WTC11 (cell line): ENCODE measurements at regions not wholly inside any gene's neighbourhood (a gene's known extent, or its start where the extent isn't known, plus 50 kb on each side); places are given as distances from the start of the nearest gene placed in this dataset.
"Not testable (repeated sequence)": the region's sequence is repeated elsewhere in the genome, so short reads cannot be mapped to it uniquely, and the experiment has no call there.

ENCODE experiments used
- ATAC-seq: fragments of 200-7000 bp; cut with Tn5 transposase; 2 replicates; pipeline ENCODE4 v1.10.0; 2021; ENCODE audit warnings: mild to moderate bottlenecking, moderate library complexity
- CTCF ChIA-PET: fragments of 300-600 bp; sonication (Branson Sonifier 250); formaldehyde crosslinking; loops from one replicate; lab custom pipeline; 2021; ENCODE audit warnings: antibody characterized with exemption; lab: Charles Lee
- POLR2A ChIA-PET: fragments of 350-600 bp; sonication (Branson Sonifier 250); formaldehyde crosslinking; loops from one replicate; lab custom pipeline; 2021; ENCODE audit warnings: antibody characterized with exemption; lab: Charles Lee
- DNase-seq: peaks from one replicate; pipeline ENCODE4 v3.0.0; 2021; ENCODE audit warnings: low spot score
- H3K27ac Mint-ChIP-seq: 2 replicates; pipeline ENCODE4 v1.8.0; 2021; ENCODE audit warnings: mixed read lengths
- H3K27me3 Mint-ChIP-seq: 2 replicates; pipeline ENCODE4 v1.8.0; 2021; ENCODE audit warnings: low read depth, mild to moderate bottlenecking, moderate library complexity, mixed read lengths
- H3K36me3 Mint-ChIP-seq: 2 replicates; pipeline ENCODE4 v1.8.0; 2021; ENCODE audit warnings: mixed read lengths
- H3K4me1 Mint-ChIP-seq: 2 replicates; pipeline ENCODE4 v1.8.0; 2022; ENCODE audit warnings: mixed read lengths
- H3K4me3 Mint-ChIP-seq: 2 replicates; pipeline ENCODE4 v1.8.0; 2021; ENCODE audit warnings: mild to moderate bottlenecking, moderate library complexity, mixed read lengths
- H3K9me3 Mint-ChIP-seq: 2 replicates; pipeline ENCODE4 v1.8.0; 2021; ENCODE audit warnings: mixed read lengths
- ATF3 ChIP-seq: sonication (generic); formaldehyde crosslinking; conservative IDR thresholded peaks from 2 replicates; pipeline ENCODE4 v1.8.1; 2022; ENCODE audit warnings: mild to moderate bottlenecking, missing genetic modification reagents
- CREB1 ChIP-seq: sonication (generic); formaldehyde crosslinking; IDR thresholded peaks from 2 replicates; pipeline ENCODE4 v1.8.0; 2023; ENCODE audit warnings: mild to moderate bottlenecking, missing genetic modification reagents
- E2F1 ChIP-seq: sonication (generic); formaldehyde crosslinking; IDR thresholded peaks from 2 replicates; pipeline ENCODE4 v1.8.0; 2022; ENCODE audit warnings: mild to moderate bottlenecking, missing genetic modification reagents
- FOXP4 ChIP-seq: sonication (generic); formaldehyde crosslinking; IDR thresholded peaks from 2 replicates; pipeline ENCODE4 v1.8.0; 2022; ENCODE audit warnings: mild to moderate bottlenecking, missing genetic modification reagents
- GABPB1 ChIP-seq: sonication (generic); formaldehyde crosslinking; IDR thresholded peaks from 2 replicates; pipeline ENCODE4 v1.8.1; 2023; ENCODE audit warnings: mild to moderate bottlenecking, missing genetic modification reagents
- GRHL2 ChIP-seq: fragments of 250-450 bp; sonication (Bioruptor Pico); IDR thresholded peaks from 2 replicates; pipeline ENCODE4 v1.8.0; 2022; ENCODE audit warnings: mild to moderate bottlenecking, moderate library complexity; ENCODE audit not compliant: insufficient replicate concordance, severe bottlenecking
- HMGA2 ChIP-seq: fragments of 250-450 bp; sonication (Bioruptor Pico); IDR thresholded peaks from 2 replicates; pipeline ENCODE4 v1.4.0; 2021; ENCODE audit warnings: mild to moderate bottlenecking, moderate library complexity
- HMGXB4 ChIP-seq: sonication (generic); formaldehyde crosslinking; IDR thresholded peaks from 2 replicates; pipeline ENCODE4 v1.8.1; 2023; ENCODE audit warnings: mild to moderate bottlenecking, moderate library complexity, missing genetic modification reagents
- IRF1 ChIP-seq: sonication (generic); formaldehyde crosslinking; IDR thresholded peaks from 2 replicates; pipeline ENCODE4 v1.8.0; 2023; ENCODE audit warnings: missing genetic modification reagents
- KAT7 ChIP-seq: sonication (generic); formaldehyde crosslinking; IDR thresholded peaks from 2 replicates; pipeline ENCODE4 v1.8.1; 2023; ENCODE audit warnings: missing genetic modification reagents, mild to moderate bottlenecking, borderline replicate concordance
- MAX ChIP-seq: sonication (generic); formaldehyde crosslinking; IDR thresholded peaks from 2 replicates; pipeline ENCODE4 v1.8.0; 2022; ENCODE audit warnings: mild to moderate bottlenecking, missing genetic modification reagents
- PREB ChIP-seq: sonication (generic); formaldehyde crosslinking; IDR thresholded peaks from 2 replicates; pipeline ENCODE4 v1.8.1; 2022; ENCODE audit warnings: mild to moderate bottlenecking, missing genetic modification reagents, moderate library complexity, borderline replicate concordance
- SMAD4 ChIP-seq: sonication (generic); formaldehyde crosslinking; IDR thresholded peaks from 2 replicates; pipeline ENCODE4 v1.8.0; 2022; ENCODE audit warnings: mild to moderate bottlenecking, missing genetic modification reagents
- SOX15 ChIP-seq: fragments of 250-450 bp; sonication (Bioruptor Pico); IDR thresholded peaks from 2 replicates; pipeline ENCODE4 v1.9.0; 2021; ENCODE audit warnings: mild to moderate bottlenecking
- STAT6 ChIP-seq: sonication (generic); formaldehyde crosslinking; conservative IDR thresholded peaks from 2 replicates; pipeline ENCODE4 v1.8.1; 2023; ENCODE audit warnings: mild to moderate bottlenecking, low read depth, missing genetic modification reagents, moderate library complexity
- TEAD4 ChIP-seq: sonication (generic); formaldehyde crosslinking; IDR thresholded peaks from 2 replicates; pipeline ENCODE4 v1.8.0; 2022; ENCODE audit warnings: mild to moderate bottlenecking, missing genetic modification reagents
- USF1 ChIP-seq: sonication (generic); formaldehyde crosslinking; IDR thresholded peaks from 2 replicates; pipeline ENCODE4 v1.8.0; 2022; ENCODE audit warnings: mild to moderate bottlenecking, missing genetic modification reagents
- ZBTB43 ChIP-seq: sonication (generic); formaldehyde crosslinking; IDR thresholded peaks from 2 replicates; pipeline ENCODE4 v1.8.1; 2023; ENCODE audit warnings: mild to moderate bottlenecking, missing genetic modification reagents
- ZNF121 ChIP-seq: sonication (generic); formaldehyde crosslinking; IDR thresholded peaks from 2 replicates; pipeline ENCODE4 v1.8.0; 2023; ENCODE audit warnings: missing genetic modification reagents
- ZNF232 ChIP-seq: sonication (generic); formaldehyde crosslinking; IDR thresholded peaks from 2 replicates; pipeline ENCODE4 v1.8.0; 2022; ENCODE audit warnings: mild to moderate bottlenecking, missing genetic modification reagents
- ZNF317 ChIP-seq: sonication (generic); formaldehyde crosslinking; IDR thresholded peaks from 2 replicates; pipeline ENCODE4 v1.8.1; 2023; ENCODE audit warnings: low read depth, mild to moderate bottlenecking, moderate library complexity, missing genetic modification reagents, borderline replicate concordance

- TF ChIP-seq FOXP4 (CRISPR knock-in tag) (no peak), STAT6 (CRISPR knock-in tag) (no peak), PREB (CRISPR knock-in tag) (no peak), SOX15 (CRISPR knock-in tag) (no peak), KAT7 (CRISPR knock-in tag) (no peak), ZBTB43 (no peak)
Measured at GRCh38 chr10:127657056-127657455, 79.9 kb upstream of the FOXI2 start (continued).

GRCh38 chr10:127676430-127676829 lies 60.6 kb upstream of the FOXI2 start:
- ATAC-seq, H3K27ac Mint-ChIP-seq, DNase-seq, POLR2A ChIA-PET, H3K4me3 Mint-ChIP-seq, H3K27me3 Mint-ChIP-seq, H3K4me1 Mint-ChIP-seq, H3K9me3 Mint-ChIP-seq, H3K36me3 Mint-ChIP-seq: not testable (repeated sequence)
- CTCF ChIA-PET, result interaction anchor here (7.9 kb wide), 1 partner anchor 19 kb away, joined by 47 read pairs; no protein-coding TSS in a partner anchor

- Mint-ChIP-seq H3K27me3 (no peaks in the 10 kb centered on the region), H3K27ac (no peak overlapping the region), H3K9me3 (no peaks in the 10 kb centered on the region), H3K4me1 (peaks cover 8% of the 10 kb centered on the region), H3K36me3 (no peaks in the 10 kb centered on the region), H3K4me3 (no peak overlapping the region)
- DNase-seq (no peak), ATAC-seq (no peak)
- POLR2A ChIA-PET, result no interaction called here
- CTCF ChIA-PET, result interaction anchor here (7.9 kb wide), 1 partner anchor 18 kb away, joined by 47 read pairs; no protein-coding TSS in a partner anchor
- TF ChIP-seq CREB1 (CRISPR knock-in tag) (no peak), GRHL2 (CRISPR knock-in tag) (no peak), ZNF317 (no peak), HMGA2 (CRISPR knock-in tag) (no peak), USF1 (no peak), HMGXB4 (CRISPR knock-in tag) (no peak), IRF1 (CRISPR knock-in tag) (no peak), E2F1 (no peak), SOX15 (CRISPR knock-in tag) (no peak), ZNF121 (CRISPR knock-in tag) (no peak), MAX (CRISPR knock-in tag) (no peak), SMAD4 (CRISPR knock-in tag) (no peak), GABPB1 (CRISPR knock-in tag) (no peak), ZNF232 (CRISPR knock-in tag) (no peak), ATF3 (CRISPR knock-in tag) (no peak), TEAD4 (CRISPR knock-in tag) (no peak)
Measured at GRCh38 chr10:127678091-127678490, 58.9 kb upstream of the FOXI2 start.
